ENCODE measurements at regions not wholly inside any gene's neighbourhood (a gene's known extent, or its start where the extent isn't known, plus 50 kb on each side); places are given as distances from the start of the nearest gene placed in this dataset.
"Not testable (repeated sequence)": the region's sequence is repeated elsewhere in the genome, so short reads cannot be mapped to it uniquely, and the experiment has no call there.

- TF ChIP-seq ISL1 (CRISPR knock-in tag; IDR thresholded peaks at IDR 0.05) (no peak), BACH2 (CRISPR knock-in tag; IDR thresholded peaks at IDR 0.05; ENCODE audit: borderline replicate concordance) (no peak)
These were observed 278.8 kb downstream of the RND3 start (continued) for GRCh38 chr2:150208689-150209088.

DNA sequence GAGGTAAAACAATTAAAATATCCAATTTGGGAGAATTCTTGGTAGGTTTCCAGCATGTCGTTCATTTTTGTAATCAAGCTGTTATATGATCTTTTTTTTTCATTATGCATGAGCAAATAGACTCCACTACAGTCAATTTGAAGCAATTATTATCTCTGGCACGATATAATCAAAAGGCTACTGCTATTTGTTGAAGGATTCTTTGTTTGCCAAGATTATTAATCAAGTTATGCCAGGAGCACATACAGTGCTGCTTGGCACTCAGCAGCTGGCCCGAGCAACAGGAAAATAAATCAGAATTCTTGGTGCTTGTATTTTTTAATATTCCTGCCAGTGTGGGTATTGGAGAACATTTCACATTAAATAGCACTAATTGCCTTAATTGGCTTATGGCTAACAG is 279.5 kb downstream of the RND3 start:
- ATAC-seq: peak; percentile 55; the same call in 2 of the 3 replicates
- TF ChIP-seq ZFP3 (CRISPR knock-in tag; IDR thresholded peaks at IDR 0.05): 0 out of 2 replicates have a peak, but pooled peaks have one; percentile 16
- TF ChIP-seq, protein P1, sequence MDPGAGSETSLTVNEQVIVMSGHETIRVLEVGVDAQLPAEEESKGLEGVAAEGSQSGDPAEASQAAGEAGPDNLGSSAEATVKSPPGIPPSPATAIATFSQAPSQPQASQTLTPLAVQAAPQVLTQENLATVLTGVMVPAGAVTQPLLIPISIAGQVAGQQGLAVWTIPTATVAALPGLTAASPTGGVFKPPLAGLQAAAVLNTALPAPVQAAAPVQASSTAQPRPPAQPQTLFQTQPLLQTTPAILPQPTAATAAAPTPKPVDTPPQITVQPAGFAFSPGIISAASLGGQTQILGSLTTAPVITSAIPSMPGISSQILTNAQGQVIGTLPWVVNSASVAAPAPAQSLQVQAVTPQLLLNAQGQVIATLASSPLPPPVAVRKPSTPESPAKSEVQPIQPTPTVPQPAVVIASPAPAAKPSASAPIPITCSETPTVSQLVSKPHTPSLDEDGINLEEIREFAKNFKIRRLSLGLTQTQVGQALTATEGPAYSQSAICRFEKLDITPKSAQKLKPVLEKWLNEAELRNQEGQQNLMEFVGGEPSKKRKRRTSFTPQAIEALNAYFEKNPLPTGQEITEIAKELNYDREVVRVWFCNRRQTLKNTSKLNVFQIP (CRISPR knock-in tag; IDR thresholded peaks at IDR 0.05; ENCODE audit: borderline replicate concordance, low read depth): no peak; the same call in 1 of the 2 replicates
- TF ChIP-seq ISL1 (CRISPR knock-in tag; IDR thresholded peaks at IDR 0.05): peak; percentile 85
- TF ChIP-seq TSHZ2 (CRISPR knock-in tag; IDR thresholded peaks at IDR 0.05): peak; percentile 55; the same call in 1 of the 2 replicates
- no peak for TF ChIP-seq ARNTL (CRISPR knock-in tag; IDR thresholded peaks at IDR 0.05; ENCODE audit: borderline replicate concordance, low read depth)
- no peak for TF ChIP-seq ZNF565 (CRISPR knock-in tag; conservative IDR thresholded peaks at IDR 0.05; ENCODE audit: low read depth)
- TF ChIP-seq ZFP30 (CRISPR knock-in tag; IDR thresholded peaks at IDR 0.05): no peak
- no peak for TF ChIP-seq TCF4 (CRISPR knock-in tag; IDR thresholded peaks at IDR 0.05; ENCODE audit: borderline replicate concordance)

- ATAC-seq: no peak
- TF ChIP-seq BACH2 (CRISPR knock-in tag; IDR thresholded peaks at IDR 0.05; ENCODE audit: borderline replicate concordance): no peak
- TF ChIP-seq ESRRG (CRISPR knock-in tag; IDR thresholded peaks at IDR 0.05): no peak
- no peak for TF ChIP-seq ISL1 (CRISPR knock-in tag; IDR thresholded peaks at IDR 0.05)
- no peak for TF ChIP-seq CSDC2 (CRISPR knock-in tag; IDR thresholded peaks at IDR 0.05)
- TF ChIP-seq CSRNP3 (CRISPR knock-in tag; IDR thresholded peaks at IDR 0.05): no peak
- no peak for TF ChIP-seq ZNF8 (CRISPR knock-in tag; IDR thresholded peaks at IDR 0.05)
- TF ChIP-seq TCF4 (CRISPR knock-in tag; IDR thresholded peaks at IDR 0.05; ENCODE audit: borderline replicate concordance): no peak
- TF ChIP-seq GLIS3 (CRISPR knock-in tag; IDR thresholded peaks at IDR 0.05): no peak
- TF ChIP-seq TOX (CRISPR knock-in tag; IDR thresholded peaks at IDR 0.05; ENCODE audit: borderline replicate concordance): no peak
- TF ChIP-seq, protein P2, sequence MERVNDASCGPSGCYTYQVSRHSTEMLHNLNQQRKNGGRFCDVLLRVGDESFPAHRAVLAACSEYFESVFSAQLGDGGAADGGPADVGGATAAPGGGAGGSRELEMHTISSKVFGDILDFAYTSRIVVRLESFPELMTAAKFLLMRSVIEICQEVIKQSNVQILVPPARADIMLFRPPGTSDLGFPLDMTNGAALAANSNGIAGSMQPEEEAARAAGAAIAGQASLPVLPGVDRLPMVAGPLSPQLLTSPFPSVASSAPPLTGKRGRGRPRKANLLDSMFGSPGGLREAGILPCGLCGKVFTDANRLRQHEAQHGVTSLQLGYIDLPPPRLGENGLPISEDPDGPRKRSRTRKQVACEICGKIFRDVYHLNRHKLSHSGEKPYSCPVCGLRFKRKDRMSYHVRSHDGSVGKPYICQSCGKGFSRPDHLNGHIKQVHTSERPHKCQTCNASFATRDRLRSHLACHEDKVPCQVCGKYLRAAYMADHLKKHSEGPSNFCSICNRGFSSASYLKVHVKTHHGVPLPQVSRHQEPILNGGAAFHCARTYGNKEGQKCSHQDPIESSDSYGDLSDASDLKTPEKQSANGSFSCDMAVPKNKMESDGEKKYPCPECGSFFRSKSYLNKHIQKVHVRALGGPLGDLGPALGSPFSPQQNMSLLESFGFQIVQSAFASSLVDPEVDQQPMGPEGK (CRISPR knock-in tag; IDR thresholded peaks at IDR 0.05; ENCODE audit: borderline replicate concordance): no peak
- no peak for TF ChIP-seq PPARA (CRISPR knock-in tag; IDR thresholded peaks at IDR 0.05; ENCODE audit: borderline replicate concordance)
- no peak for TF ChIP-seq OSR1 (CRISPR knock-in tag; IDR thresholded peaks at IDR 0.05)
- TF ChIP-seq SNAI2 (CRISPR knock-in tag; IDR thresholded peaks at IDR 0.05): no peak
- TF ChIP-seq TSHZ2 (CRISPR knock-in tag; IDR thresholded peaks at IDR 0.05): no peak
- no peak for TF ChIP-seq CREB5 (CRISPR knock-in tag; IDR thresholded peaks at IDR 0.05; ENCODE audit: low read depth)
- TF ChIP-seq ZNF70 (CRISPR knock-in tag; IDR thresholded peaks at IDR 0.05): no peak
- TF ChIP-seq ZFP30 (CRISPR knock-in tag; IDR thresholded peaks at IDR 0.05): no peak
- no peak for TF ChIP-seq ZC3H10 (CRISPR knock-in tag; IDR thresholded peaks at IDR 0.05)
- TF ChIP-seq, protein P1 (CRISPR knock-in tag; IDR thresholded peaks at IDR 0.05; ENCODE audit: borderline replicate concordance, low read depth): no peak
These were observed 283.0 kb downstream of the RND3 start for GRCh38 chr2:150204451-150204850.

DNA sequence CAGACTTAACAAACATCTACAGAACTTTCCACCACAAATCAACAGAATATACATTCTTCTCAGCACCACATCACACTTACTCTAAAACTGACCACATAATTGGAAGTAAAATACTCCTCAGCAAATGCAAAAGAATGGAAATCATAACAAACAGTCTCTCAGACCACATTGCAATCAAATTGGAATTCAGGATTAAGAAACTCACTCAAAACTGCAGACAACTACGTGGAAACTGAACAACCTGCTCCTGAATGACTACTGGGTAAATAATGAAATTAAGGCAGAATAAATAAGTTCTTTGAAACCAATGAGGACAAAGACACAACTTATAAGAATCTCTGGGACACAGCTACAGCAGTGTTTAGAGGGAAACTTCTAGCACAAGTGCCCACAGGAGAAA is 292.7 kb downstream of the RND3 start:
- ATAC-seq: not testable (repeated sequence)

Data from SK-N-SH treated with all-trans-retinoic acid at 6 μM for 48 hours (cell line).